SKM-1 treated with dmso at 0.1 percent for 144 hours (cell line): ENCODE measurements at regions not wholly inside any gene's neighbourhood (a gene's known extent, or its start where the extent isn't known, plus 50 kb on each side); places are given as distances from the start of the nearest gene placed in this dataset.

ENCODE experiments used
- DNase-seq: peaks from one replicate; lab custom pipeline; 2025; ENCODE audit not compliant: unreplicated experiment; lab: John Stamatoyannopoulos, UW

GRCh38 chr1:222243902-222244301 lies 304.0 kb downstream of the HHIPL2 start:
- no peak for DNase-seq

- no peak for DNase-seq
These were observed 305.4 kb downstream of the HHIPL2 start for GRCh38 chr1:222242492-222242891.

- no peak for DNase-seq
These were observed 306.5 kb downstream of the HHIPL2 start for GRCh38 chr1:222241410-222241809.

GRCh38 chr1:222240536-222241181 lies 307.2 kb downstream of the HHIPL2 start:
- DNase-seq: no peak

GRCh38 chr1:222239130-222239529 lies 308.8 kb downstream of the HHIPL2 start:
- no peak for DNase-seq

GRCh38 chr1:222234351-222234750 lies 313.6 kb downstream of the HHIPL2 start:
- DNase-seq: no peak

- no peak for DNase-seq
These were observed 314.3 kb downstream of the HHIPL2 start for GRCh38 chr1:222233444-222234158.

GRCh38 chr1:222232842-222233241 lies 315.1 kb downstream of the HHIPL2 start:
- DNase-seq: no peak

GRCh38 chr1:222229672-222230312 lies 318.1 kb downstream of the HHIPL2 start:
- no peak for DNase-seq

- DNase-seq: no peak
These were observed 322.6 kb downstream of the HHIPL2 start for GRCh38 chr1:222225316-222225691.

GRCh38 chr1:222224636-222225315 lies 323.1 kb downstream of the HHIPL2 start:
- no peak for DNase-seq

- DNase-seq: no peak
These were observed 323.7 kb downstream of the HHIPL2 start for GRCh38 chr1:222224156-222224555.

GRCh38 chr1:222223010-222223409 lies 324.9 kb downstream of the HHIPL2 start:
- DNase-seq: no peak

GRCh38 chr1:222216255-222216754 lies 331.6 kb downstream of the HHIPL2 start:
- no peak for DNase-seq

GRCh38 chr1:222210776-222211175 lies 337.1 kb downstream of the HHIPL2 start:
- DNase-seq: no peak

GRCh38 chr1:222204475-222204874 lies 343.4 kb downstream of the HHIPL2 start:
- DNase-seq: no peak

GRCh38 chr1:222202831-222203230 lies 345.1 kb downstream of the HHIPL2 start:
- no peak for DNase-seq

- DNase-seq: no peak
These were observed 351.2 kb downstream of the HHIPL2 start for GRCh38 chr1:222196736-222197135.

GRCh38 chr1:222196288-222196687 lies 351.6 kb downstream of the HHIPL2 start:
- no peak for DNase-seq

- no peak for DNase-seq
These were observed 352.0 kb downstream of the HHIPL2 start for GRCh38 chr1:222195857-222196256.

- no peak for DNase-seq
These were observed 358.7 kb downstream of the HHIPL2 start for GRCh38 chr1:222189218-222189617.
